SK-N-SH (cell line): ENCODE measurements at regions not wholly inside any gene's neighbourhood (a gene's known extent, or its start where the extent isn't known, plus 50 kb on each side); places are given as distances from the start of the nearest gene placed in this dataset.

Source experiments
- CTCF ChIA-PET: fragments of 300-600, 350-600 bp; formaldehyde crosslinking; extraction: SDS; loops from one replicate; lab custom pipeline; 2021; lab: Yijun Ruan, JAX
- POLR2A ChIA-PET: fragments of 350-600 bp; sonication (Branson Sonifier 250); formaldehyde crosslinking; extraction: SDS; loops from one replicate; lab custom pipeline; 2020; ENCODE audit warnings: antibody characterized with exemption, inconsistent platforms; lab: Yijun Ruan, JAX
- DNase-seq: peaks from one replicate; pipeline ENCODE4 v3.0.0; 2012
- H2AFZ ChIP-seq: fragments of 200-600 bp; sonication (generic); 2 replicates; pipeline ENCODE4 v1.8.1; 2016; ENCODE audit warnings: antibody characterized with exemption, mild to moderate bottlenecking, low read depth
- H3F3A ChIP-seq: fragments of 200-600 bp; sonication (generic); replicated peaks from 2 replicates; pipeline ENCODE3; 2016; ENCODE audit warnings: antibody characterized with exemption, mild to moderate bottlenecking; ENCODE audit not compliant: insufficient read depth
- H3K27ac ChIP-seq, 2 experiments: fragments of 200-500 bp in 1 of 2; fragments of 200-600 bp in 1 of 2; sonication (Bioruptor generic) in 1 of 2; sonication (generic), shearing (Covaris generic) in 1 of 2; 2 replicates each; pipeline versions ENCODE4 v1.5.1 to v1.6.1; 2014 to 2016; ENCODE audit warnings: low read depth in 2 of 2, inconsistent platforms in 1 of 2, low read length in 1 of 2, mild to moderate bottlenecking in 1 of 2, mixed read lengths in 1 of 2
- H3K27me3 ChIP-seq: fragments of 200-600 bp; sonication (generic), shearing (Covaris generic); 2 replicates; pipeline ENCODE4 v1.6.1; 2016; ENCODE audit warnings: mixed run types; ENCODE audit not compliant: insufficient read depth
- H3K36me3 ChIP-seq, 2 experiments: fragments of 200-500 bp in 1 of 2; fragments of 200-600 bp in 1 of 2; sonication (Bioruptor generic) in 1 of 2; sonication (generic) in 1 of 2; replicated peaks in 1 of 2; 2 replicates each; pipeline versions ENCODE3 to v1.5.1; 2014 to 2016; ENCODE audit warnings: low read length in 1 of 2, mild to moderate bottlenecking in 1 of 2; ENCODE audit not compliant: insufficient read depth in 2 of 2, control insufficient read depth in 1 of 2
- H3K4me1 ChIP-seq, 2 experiments: fragments of 200-500 bp in 1 of 2; fragments of 200-600 bp in 1 of 2; sonication (Bioruptor generic) in 1 of 2; sonication (generic), shearing (Covaris generic) in 1 of 2; 2 replicates each; pipeline versions ENCODE4 v1.5.1 to v1.6.1; 2014 to 2016; ENCODE audit warnings: low read depth in 1 of 2, low read length in 1 of 2, mixed run types in 1 of 2; ENCODE audit not compliant: insufficient read depth in 2 of 2, control insufficient read depth in 1 of 2
- H3K4me2 ChIP-seq: fragments of 200-600 bp; sonication (generic), shearing (Covaris generic); 2 replicates; pipeline ENCODE4 v1.6.1; 2017; ENCODE audit warnings: mixed run types
- H3K4me3 ChIP-seq, 2 experiments: fragments of 200-500 bp in 1 of 2; fragments of 200-600 bp in 1 of 2; sonication (Bioruptor generic) in 1 of 2; sonication (generic), shearing (Covaris generic) in 1 of 2; 2 replicates each; pipeline versions ENCODE4 v1.5.1 to v1.8.1; 2014 to 2016; ENCODE audit warnings: low read depth in 2 of 2, inconsistent platforms in 1 of 2, low read length in 1 of 2, mild to moderate bottlenecking in 1 of 2, mixed read lengths in 1 of 2, moderate library complexity in 1 of 2
- H3K79me2 ChIP-seq: fragments of 200-600 bp; sonication (generic); 2 replicates; pipeline ENCODE4 v1.8.1; 2017; ENCODE audit warnings: mild to moderate bottlenecking; ENCODE audit not compliant: insufficient read depth
- H3K9ac ChIP-seq: fragments of 200-600 bp; sonication (generic); 2 replicates; pipeline ENCODE4 v1.6.1; 2017; ENCODE audit warnings: mixed run types
- H3K9me2 ChIP-seq: fragments of 200-600 bp; sonication (generic); 2 replicates; pipeline ENCODE4 v1.6.1; 2017; ENCODE audit warnings: mixed run types
- H3K9me3 ChIP-seq: fragments of 200-600 bp; sonication (generic); 2 replicates; pipeline ENCODE4 v1.6.1; 2017; ENCODE audit warnings: mixed run types, mild to moderate bottlenecking, moderate library complexity
- H4K20me1 ChIP-seq: fragments of 200-600 bp; sonication (generic); 2 replicates; pipeline ENCODE4 v1.6.1; 2017; ENCODE audit warnings: mild to moderate bottlenecking, mixed run types; ENCODE audit not compliant: insufficient read depth
- CHD2 ChIP-seq: fragments of 150-350 bp; IDR thresholded peaks from 2 replicates; pipeline ENCODE4 v1.6.1; 2018; ENCODE audit warnings: low read length; ENCODE audit not compliant: partially characterized antibody
- ELF1 ChIP-seq: IDR thresholded peaks from 2 replicates; pipeline ENCODE4 v1.4.0; 2012
- EZH2phosphoT487 ChIP-seq: fragments of 200-600 bp; sonication (generic); IDR thresholded peaks from 2 replicates; pipeline ENCODE4 v1.6.1; 2017; ENCODE audit warnings: low read depth, mixed run types, mild to moderate bottlenecking, antibody characterized with exemption, moderate library complexity, borderline replicate concordance
- FOSL2 ChIP-seq: IDR thresholded peaks from 2 replicates; pipeline ENCODE4 v1.4.0; 2012; ENCODE audit warnings: low read depth, mild to moderate bottlenecking, moderate library complexity, borderline replicate concordance
- FOXM1 ChIP-seq: IDR thresholded peaks from 2 replicates; pipeline ENCODE4 v1.4.0; 2012; ENCODE audit warnings: low read depth, mild to moderate bottlenecking
- GABPA ChIP-seq: IDR thresholded peaks from 2 replicates; pipeline ENCODE4 v1.4.0; 2012; ENCODE audit warnings: low read depth, mild to moderate bottlenecking
- JUND ChIP-seq: IDR thresholded peaks from 2 replicates; pipeline ENCODE4 v1.4.0; 2012
- MXI1 ChIP-seq: IDR thresholded peaks from 2 replicates; pipeline ENCODE4 v1.6.1; 2012; ENCODE audit warnings: mild to moderate bottlenecking, low read depth, low read length, improper control_type of control experiment
- POLR2AphosphoS5 ChIP-seq: IDR thresholded peaks from 2 replicates; pipeline ENCODE4 v1.6.1; 2012; ENCODE audit warnings: low read depth, low read length
- RAD21 ChIP-seq: IDR thresholded peaks from 2 replicates; pipeline ENCODE4 v1.6.1; 2012; ENCODE audit warnings: mild to moderate bottlenecking, low read length
- REST ChIP-seq: IDR thresholded peaks from 2 replicates; pipeline ENCODE4 v1.6.1; 2012; ENCODE audit warnings: mild to moderate bottlenecking, low read depth, low read length, moderate library complexity
- TCF12 ChIP-seq: IDR thresholded peaks from 2 replicates; pipeline ENCODE4 v1.4.0; 2012
- USF1 ChIP-seq: IDR thresholded peaks from 2 replicates; pipeline ENCODE4 v1.4.0; 2012; ENCODE audit warnings: low read depth, borderline replicate concordance
- ZBTB33 ChIP-seq: IDR thresholded peaks from 2 replicates; pipeline ENCODE4 v1.4.0; 2012; ENCODE audit warnings: low read depth, borderline replicate concordance
- WGBS: methylation state at CpG from one replicate; pipeline ENCODE4 v1.1.6; 2017; ENCODE audit warnings: low lambda C conversion rate; 5-methylcytosine and 5-hydroxymethylcytosine counted together

- WGBS = 86% methylated on average over 2 of the region's 2 CpGs
- H4K20me1 ChIP-seq = no peaks in the 10 kb centered on the region
- H3K4me2 ChIP-seq = no peak overlapping the region
- no peaks in the 10 kb centered on the region for H3K4me1 ChIP-seq
- no peak overlapping the region for H3K27ac ChIP-seq
- H3K79me2 ChIP-seq = no peaks in the 10 kb centered on the region
- POLR2A ChIA-PET = no interaction called here
- no peaks in the 10 kb centered on the region for H3K27me3 ChIP-seq
- H3F3A ChIP-seq = peaks cover 4% of the 10 kb centered on the region
- no peaks in the 10 kb centered on the region for H3K36me3 ChIP-seq
- no peak for DNase-seq
- H3K4me3 ChIP-seq = no peak overlapping the region
- no peaks in the 10 kb centered on the region for H3K9me3 ChIP-seq
- no peak overlapping the region for H3K9ac ChIP-seq
- H3K9me2 ChIP-seq = no peaks in the 10 kb centered on the region
- H2AFZ ChIP-seq = no peak overlapping the region
- TF ChIP-seq USF1 = no peak
- TF ChIP-seq ZBTB33 = no peak
- no peak for TF ChIP-seq JUND
- TF ChIP-seq EZH2phosphoT487 = no peak
- TF ChIP-seq POLR2AphosphoS5 = no peak
- TF ChIP-seq TCF12 = no peak
- TF ChIP-seq FOSL2 = no peak
- TF ChIP-seq RAD21 = no peak
- TF ChIP-seq FOXM1 = no peak
- TF ChIP-seq REST = no peak
- no peak for TF ChIP-seq GABPA
- no peak for TF ChIP-seq ELF1
- TF ChIP-seq MXI1 = no peak
- no peak for TF ChIP-seq CHD2
- CTCF ChIA-PET = no interaction called here
Measured at GRCh38 chr16:64687123-64687522, 434.7 kb downstream of the CDH11 start.
